Activated CD4-positive, alpha-beta T cell treated with anti-CD3 and anti-CD28 coated beads for 4 hours (primary cell): ENCODE measurements at regions not wholly inside any gene's neighbourhood (a gene's known extent, or its start where the extent isn't known, plus 50 kb on each side); places are given as distances from the start of the nearest gene placed in this dataset.
"Not testable (repeated sequence)": the region's sequence is repeated elsewhere in the genome, so short reads cannot be mapped to it uniquely, and the experiment has no call there.

Experiments used
- DNase-seq, 2 donors: peaks; one replicate each; pipeline ENCODE4 v3.0.0-alpha.2; 2020

DNA sequence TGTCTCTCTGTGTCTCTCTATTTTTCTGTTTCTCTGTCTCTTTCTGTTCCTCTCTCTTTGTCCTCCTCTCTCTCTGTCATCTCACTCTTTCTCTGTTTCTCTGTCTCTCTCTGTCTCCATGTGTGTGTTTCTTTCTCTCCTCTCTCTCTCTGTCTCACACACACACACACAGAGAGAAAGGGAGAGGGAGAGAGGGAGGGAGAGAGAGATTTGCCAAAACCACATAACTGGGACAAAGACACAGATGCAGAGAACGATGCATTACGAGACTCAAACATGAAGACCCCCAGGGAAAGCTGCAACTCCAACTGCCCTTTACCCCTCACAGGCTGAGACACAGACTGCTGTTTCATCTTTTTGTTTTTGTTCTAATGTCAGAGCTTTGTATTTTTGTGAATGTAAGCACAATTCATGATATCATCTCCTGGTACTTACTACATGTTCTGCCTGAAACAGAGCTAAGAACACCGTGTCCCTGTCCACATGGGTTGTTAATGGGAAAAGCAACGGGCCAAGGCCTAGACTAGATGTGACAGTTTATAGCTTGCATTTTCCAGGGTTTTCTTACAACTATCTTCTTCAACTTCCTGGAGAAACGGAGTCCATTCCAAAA, 177.1 kb upstream of the ARID1B start:
- DNase-seq, result no peak

DNA sequence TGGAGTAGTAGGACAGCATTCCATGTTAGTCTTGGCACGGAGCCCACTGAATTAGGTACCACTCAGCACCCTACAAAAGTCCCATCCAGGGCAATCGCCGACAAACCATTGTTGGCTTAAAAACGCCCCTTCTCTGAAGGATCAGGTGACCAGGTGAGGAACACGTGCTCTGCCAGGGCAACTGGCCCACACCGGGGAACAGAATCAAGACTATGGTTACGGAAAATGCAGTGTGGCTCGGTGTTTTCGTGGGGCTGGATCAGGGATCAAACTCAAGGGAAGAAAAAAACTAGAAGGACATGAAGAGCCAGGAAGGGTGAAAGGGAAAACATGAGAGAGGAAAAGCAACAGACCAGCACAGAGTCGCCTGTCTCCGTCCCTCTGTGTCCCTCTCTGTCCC, 177.8 kb upstream of the ARID1B start:
- DNase-seq, result no peak

- DNase-seq, result no peak
Observed at GRCh38 chr6:156598855-156599180, 178.4 kb upstream of the ARID1B start.

DNA sequence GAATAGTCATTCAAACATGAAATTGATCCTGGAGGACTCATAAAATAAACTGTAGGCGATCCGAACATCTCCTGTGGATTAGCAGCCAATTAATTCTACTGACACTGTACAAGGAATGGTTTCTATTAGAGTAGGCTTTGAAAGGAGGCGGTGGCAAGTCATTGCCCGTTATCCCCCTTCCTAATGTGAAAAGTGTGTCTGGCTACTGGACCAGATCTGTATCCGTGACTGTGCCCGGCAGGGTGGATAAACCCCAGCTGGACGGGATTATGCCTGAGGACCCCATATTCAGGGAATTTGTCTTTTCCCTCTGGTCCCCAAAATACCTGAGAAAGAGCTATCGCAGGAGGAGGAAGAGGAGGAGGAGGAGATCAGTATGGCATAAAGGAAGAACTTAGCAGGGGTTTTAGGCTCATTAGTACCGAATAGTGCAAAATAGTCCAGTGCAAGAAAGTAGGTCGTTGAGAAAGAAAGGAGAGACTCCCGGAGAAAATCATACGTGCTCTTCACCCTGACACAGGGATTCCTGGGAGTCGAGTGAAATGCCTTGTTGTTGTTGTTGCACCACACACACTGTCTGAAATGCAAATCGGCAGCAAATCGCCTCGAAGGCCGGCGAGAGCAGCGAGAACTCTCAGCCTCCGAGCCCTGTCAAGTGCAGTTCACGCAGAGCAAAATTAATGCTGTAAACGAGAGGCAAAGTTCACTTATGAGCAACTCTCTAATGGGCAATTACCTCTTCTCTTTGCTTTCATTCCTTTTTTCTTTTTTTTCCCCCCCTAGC, 178.9 kb upstream of the ARID1B start:
- no peak for DNase-seq

GRCh38 chr6:156597095-156597494, 180.1 kb upstream of the ARID1B start:
- DNase-seq, result no peak

DNA sequence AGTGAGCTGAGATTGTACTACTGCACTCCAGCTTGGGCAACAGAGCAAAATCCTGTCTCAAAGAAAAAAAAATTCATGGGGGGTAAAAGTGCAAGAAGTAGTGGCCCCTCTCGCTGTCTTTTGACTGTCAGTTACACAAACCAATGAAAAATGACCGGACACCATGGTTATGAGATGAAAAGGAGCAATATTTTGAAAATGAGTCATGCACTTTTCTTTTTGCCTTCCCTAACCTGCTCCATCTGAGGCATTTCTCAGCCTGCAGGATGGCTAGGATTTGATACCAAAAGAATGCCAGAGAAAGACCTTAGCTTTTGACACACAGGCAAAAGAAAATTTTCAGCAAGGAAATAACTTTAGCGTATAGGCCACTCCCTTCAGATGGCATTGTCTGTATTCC, 181.7 kb upstream of the ARID1B start:
- DNase-seq, result no peak

DNA sequence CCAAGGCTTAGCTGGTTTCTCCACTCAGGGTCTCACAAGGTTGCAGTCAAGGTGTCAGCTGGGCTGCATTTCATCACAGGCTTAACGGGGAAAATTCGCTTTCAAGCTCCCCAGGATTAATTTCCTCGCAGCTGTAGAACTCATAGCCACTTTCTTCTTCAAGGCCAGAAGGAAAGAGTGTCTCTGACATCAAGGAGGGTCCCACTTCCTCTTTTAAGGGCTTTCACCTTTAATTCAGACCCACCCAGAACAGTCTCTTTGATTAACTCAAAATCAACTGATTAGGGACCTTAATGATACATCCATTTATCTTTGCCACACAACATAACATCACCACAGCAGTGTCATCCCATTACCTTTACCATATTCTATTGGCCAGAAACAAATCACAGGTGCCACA, 183.3 kb upstream of the ARID1B start:
- DNase-seq, result no peak

GRCh38 chr6:156593127-156593526, 184.1 kb upstream of the ARID1B start:
- DNase-seq, result no peak

DNA sequence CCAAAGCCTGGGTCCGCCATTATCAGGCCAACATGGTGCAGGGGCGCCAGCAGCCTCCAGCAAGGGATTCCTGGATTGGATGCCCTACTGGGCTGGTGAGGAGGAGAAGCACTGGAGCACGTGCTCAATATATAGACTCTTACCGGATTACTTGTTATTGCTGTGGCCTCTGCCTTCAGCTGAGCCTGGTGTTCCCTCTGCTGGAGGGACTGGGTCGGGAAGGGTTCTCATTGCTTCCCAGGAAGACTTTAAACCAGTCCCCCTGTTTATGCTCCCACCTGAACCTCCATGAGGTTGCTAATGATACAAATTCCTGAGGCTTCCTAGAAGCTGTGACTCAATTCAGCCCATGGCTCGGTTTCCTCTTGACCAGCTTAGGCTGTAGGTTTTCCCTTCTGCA, 186.7 kb upstream of the ARID1B start:
- DNase-seq, result no peak

DNA sequence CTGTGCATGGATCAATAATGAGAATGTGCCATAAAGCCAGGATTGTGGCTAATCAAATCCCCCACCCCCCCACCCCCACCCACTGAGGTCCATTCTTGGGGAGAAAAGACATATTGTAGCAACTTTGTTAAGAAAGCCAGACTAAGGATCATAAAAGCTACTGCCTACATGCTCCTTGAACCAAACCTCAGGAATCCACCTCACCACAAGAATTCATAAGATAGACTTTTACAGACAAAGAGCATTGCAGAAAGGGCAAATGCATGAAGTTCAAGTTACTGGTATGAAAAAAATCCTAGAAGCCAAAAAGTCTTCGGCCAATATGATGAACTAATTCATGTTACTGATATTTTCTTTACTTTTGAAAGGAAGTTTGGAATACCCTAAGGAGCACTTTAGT, 187.9 kb upstream of the ARID1B start:
- no peak for DNase-seq

- no peak for DNase-seq
Observed at GRCh38 chr6:156587751-156588301, 189.4 kb upstream of the ARID1B start.

- DNase-seq, result no peak
Observed at GRCh38 chr6:156587071-156587470, 190.1 kb upstream of the ARID1B start.

- no peak for DNase-seq
Observed at GRCh38 chr6:156585859-156586258, 191.3 kb upstream of the ARID1B start.

DNA sequence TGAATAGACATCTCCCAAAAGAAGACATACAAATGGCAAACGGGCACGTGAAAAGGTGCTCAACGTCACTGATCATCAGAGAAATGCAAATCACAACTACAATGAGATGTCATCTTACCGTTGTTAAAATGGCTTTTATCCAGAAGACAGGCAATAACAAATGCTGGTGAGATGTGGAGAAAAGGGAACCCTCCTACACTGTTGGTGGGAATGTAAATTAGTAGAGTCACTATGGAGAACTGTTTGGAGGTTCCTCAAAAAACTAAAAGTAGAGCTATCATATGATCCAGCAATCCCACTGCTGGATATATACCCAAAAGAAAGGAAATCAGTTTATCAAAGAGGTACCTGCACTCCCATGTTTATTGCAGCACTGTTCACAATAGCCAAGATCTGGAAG, 193.1 kb upstream of the ARID1B start:
- not testable (repeated sequence) for DNase-seq

- DNase-seq, result no peak
Observed at GRCh38 chr6:156583083-156583482, 194.1 kb upstream of the ARID1B start.

DNA sequence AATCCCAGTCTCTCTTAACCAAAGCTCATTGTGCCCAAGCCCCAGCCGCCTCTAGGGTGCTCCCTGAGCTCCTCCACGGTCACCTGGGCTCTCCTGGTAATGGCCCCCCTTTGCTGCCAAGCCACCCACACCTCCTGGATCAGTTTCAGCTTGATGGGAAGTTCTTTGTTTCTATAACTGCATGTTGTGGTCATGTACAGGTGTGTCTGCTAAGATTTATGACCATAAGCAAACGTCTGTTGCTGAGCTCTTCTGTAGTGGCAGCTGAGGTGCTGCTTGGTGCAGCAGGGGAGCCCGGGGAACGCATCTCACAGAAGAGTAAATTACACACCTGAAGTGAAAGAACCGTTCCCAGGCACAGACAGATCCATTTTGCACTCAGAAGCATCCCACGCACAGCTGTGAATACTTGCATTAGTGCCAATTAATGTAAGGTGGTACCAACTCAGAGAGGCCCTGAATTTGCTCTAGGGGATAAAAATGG, 194.6 kb upstream of the ARID1B start:
- DNase-seq, result no peak

- DNase-seq, result no peak
Observed at GRCh38 chr6:156579564-156579963, 197.6 kb upstream of the ARID1B start.

- DNase-seq, result no peak
Observed at GRCh38 chr6:156577749-156578148, 199.4 kb upstream of the ARID1B start.

DNA sequence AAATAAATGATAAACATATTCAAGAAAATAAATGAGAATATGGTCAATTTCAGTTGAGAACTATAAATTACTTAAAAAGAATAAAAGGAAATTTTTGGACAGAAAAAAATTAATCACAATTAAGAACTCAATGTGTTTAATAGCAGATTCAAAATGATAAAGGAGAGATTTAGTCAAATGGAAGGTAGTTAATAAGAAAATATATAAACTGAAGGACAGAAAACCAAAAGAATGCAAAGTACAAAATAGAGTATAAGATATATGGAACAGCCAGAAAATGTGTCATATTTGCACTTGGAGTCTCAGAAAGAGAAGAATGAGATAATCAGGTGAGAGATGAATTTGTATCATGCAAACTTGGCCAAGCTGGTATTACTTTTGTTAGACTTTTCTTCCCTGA, 201.8 kb upstream of the ARID1B start:
- no peak for DNase-seq

DNA sequence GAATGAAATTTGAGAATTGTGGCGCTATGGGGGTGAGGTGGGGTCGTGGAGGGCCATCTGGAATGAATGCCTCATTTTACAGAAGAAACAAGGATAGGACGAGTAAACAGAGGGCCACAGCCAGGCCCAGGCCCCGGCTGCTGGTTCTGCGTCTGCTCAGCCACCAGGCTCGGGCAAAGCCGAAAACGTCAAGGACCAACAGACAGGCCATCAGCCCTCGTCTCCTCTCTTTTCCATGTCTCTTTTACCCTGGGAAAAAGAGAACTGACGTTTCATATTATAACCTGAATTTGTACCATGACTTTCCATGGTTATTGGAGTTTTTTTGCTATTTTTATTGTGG, 212.4 kb upstream of the ARID1B start:
- DNase-seq, result no peak

DNA sequence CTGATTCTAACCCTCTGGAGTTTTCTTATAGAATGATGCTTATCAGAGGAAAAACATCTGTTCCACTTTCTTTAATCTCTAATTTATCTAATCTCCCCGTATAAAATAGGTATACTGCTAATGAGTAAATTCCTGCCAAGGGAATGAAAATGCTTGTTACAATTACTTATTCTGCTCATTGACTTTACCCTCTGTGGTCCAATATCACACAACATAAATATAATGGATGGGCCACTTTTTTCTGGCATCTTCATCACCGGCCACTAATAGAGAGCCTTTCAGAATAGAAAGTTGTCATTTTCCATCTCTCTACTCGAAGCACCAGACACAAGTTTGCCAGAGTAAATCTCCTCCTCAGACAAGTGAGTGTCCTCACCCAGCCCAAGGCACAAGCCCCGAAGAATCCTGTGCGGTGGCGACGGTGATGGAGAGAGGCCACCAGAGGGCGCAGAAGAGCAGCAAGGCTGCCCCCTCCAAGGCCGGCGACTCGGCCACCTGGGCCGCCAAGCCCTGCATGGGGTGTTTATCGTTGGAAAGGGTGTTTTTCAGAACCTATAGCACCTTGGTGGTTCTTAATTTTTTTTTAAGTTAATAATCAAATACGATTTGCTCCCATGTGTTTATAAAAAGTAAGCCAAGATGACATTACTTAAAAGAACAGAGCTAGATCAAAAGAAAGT, 212.9 kb upstream of the ARID1B start:
- peak; percentile 71 to 75 for DNase-seq

- DNase-seq, result no peak
Observed at GRCh38 chr6:156563714-156564113, 213.5 kb upstream of the ARID1B start.

DNA sequence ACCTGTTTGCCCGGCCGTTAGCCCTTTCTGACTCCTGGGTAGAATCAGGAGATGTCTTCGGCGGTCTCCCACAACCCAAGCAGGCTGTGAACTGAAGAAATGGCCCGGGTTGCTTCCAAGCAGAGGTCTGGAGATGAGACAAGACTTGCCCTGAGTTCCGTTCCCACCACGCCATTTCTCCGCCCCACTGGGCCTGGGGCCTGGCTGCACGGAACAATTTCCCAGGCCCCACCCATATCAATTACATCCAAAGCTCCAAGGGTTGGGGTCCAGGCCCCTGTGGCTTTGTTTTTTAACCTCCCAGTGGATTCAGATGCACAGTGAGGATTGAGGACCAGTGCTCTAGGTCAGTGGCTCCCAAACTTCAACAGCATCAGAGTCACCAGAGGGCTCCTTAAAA, 214.5 kb upstream of the ARID1B start:
- no peak for DNase-seq

DNA sequence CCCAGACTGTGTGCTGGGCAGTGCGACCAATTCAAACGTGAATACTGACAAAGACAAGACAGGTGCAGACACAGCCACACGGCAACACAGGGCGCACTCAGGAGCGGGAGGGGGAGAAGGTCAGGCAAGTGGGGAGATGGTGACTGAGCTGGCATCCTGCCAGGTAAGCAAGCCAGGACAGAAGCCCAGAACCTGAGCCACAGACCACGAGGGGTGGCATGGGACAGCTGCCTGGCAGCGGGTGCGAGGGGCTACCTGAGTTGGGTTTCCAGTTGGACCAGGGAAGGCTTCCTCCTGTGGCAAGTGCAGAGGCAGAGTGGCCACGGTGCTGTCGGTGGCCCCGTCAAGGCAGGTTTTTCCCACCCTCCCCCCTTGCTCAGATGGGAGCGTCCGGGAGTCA, 215.2 kb upstream of the ARID1B start:
- DNase-seq, result no peak
